Transverse colon (tissue), 4 donors: ENCODE measurements at regions not wholly inside any gene's neighbourhood (a gene's known extent, or its start where the extent isn't known, plus 50 kb on each side); places are given as distances from the start of the nearest gene placed in this dataset.

ENCODE experiments used
- DNase-seq: peaks from one replicate; pipeline ENCODE4 v3.0.0-alpha.2; 2019
- H3K27ac ChIP-seq, 4 donors: fragments of 200-600 bp; sonication (generic); 2 replicates each; pipeline ENCODE4 v1.5.1; 2016 to 2018; ENCODE audit warnings: inconsistent platforms in 4 of 4
- H3K27me3 ChIP-seq: fragments of 200-600 bp; sonication (generic); 2 replicates; pipeline ENCODE4 v1.5.1; 2017; ENCODE audit warnings: inconsistent platforms
- H3K36me3 ChIP-seq, 4 donors: fragments of 200-600 bp; sonication (generic); 2 replicates each; pipeline ENCODE4 v1.5.1; 2017 to 2019; ENCODE audit warnings: inconsistent platforms in 4 of 4
- H3K4me1 ChIP-seq, 4 donors: fragments of 200-600 bp; sonication (generic); 2 replicates each; pipeline ENCODE4 v1.5.1; 2017 to 2020; ENCODE audit warnings: inconsistent platforms in 4 of 4
- H3K4me3 ChIP-seq, 4 donors: fragments of 200-600 bp; sonication (generic); 1 replicate in 1 of 4; 2 replicates in 3 of 4; pipeline versions ENCODE4 v1.5.1 to v1.6.1; 2017 to 2019; ENCODE audit warnings: inconsistent platforms in 4 of 4
- H3K9me3 ChIP-seq, 2 donors: fragments of 200-600 bp; sonication (generic); 2 replicates each; pipeline ENCODE4 v1.5.1; 2017 to 2019; ENCODE audit warnings: inconsistent platforms in 2 of 2
- EP300 ChIP-seq: sonication (generic); formaldehyde crosslinking; IDR thresholded peaks from one replicate; pipeline ENCODE4 v1.6.1; 2017; ENCODE audit warnings: antibody characterized with exemption, low read depth
- POLR2A ChIP-seq: fragments of 450-650 bp; IDR thresholded peaks from one replicate; pipeline ENCODE4 v1.6.1; 2016; ENCODE audit warnings: antibody characterized with exemption, mild to moderate bottlenecking, moderate library complexity
- POLR2AphosphoS5 ChIP-seq, 3 donors: sonication (generic); formaldehyde crosslinking; IDR thresholded peaks; one replicate each; pipeline ENCODE4 v1.6.1; 2016; ENCODE audit warnings: antibody characterized with exemption in 3 of 3
- WGBS, 2 donors: methylation state at CpG; one replicate each; pipeline ENCODE4 v1.1.5; 2018; ENCODE audit warnings: low coverage in 1 of 2; 5-methylcytosine and 5-hydroxymethylcytosine counted together
- in situ Hi-C, 4 donors: fragments of 200-750 bp; cut with MboI; loops; one replicate each; pipeline versions ENCODE4 v1.15.0 to v1.15.1; 2017; ENCODE audit warnings: low sequenced_read_pairs in 3 of 4, low pct_ligation_motif_present in 1 of 4, low pct_unique_long_range_greater_than_20kb in 1 of 4
- intact Hi-C: fragments of 100-400 bp; cut with DNase I; formaldehyde crosslinking; loops from one replicate; pipeline ENCODE4 v1.15.1; 2023; ENCODE audit warnings: low total_unique reads
- TF ChIP-seq, protein P1 (sequence below), 5 experiments: fragments of 200-600 bp in 3 of 5; fragments of 450-650 bp in 2 of 5; sonication (generic) in 3 of 5; IDR thresholded peaks; 1 replicate in 2 of 5; 2 replicates in 3 of 5; pipeline ENCODE4 v1.5.1; 2016 to 2017; ENCODE audit warnings: antibody characterized with exemption in 5 of 5, inconsistent platforms in 3 of 5, mild to moderate bottlenecking in 2 of 5, moderate library complexity in 1 of 5

- Histone ChIP-seq H3K4me3 (no peak overlapping the region), H3K36me3 (no peaks in the 10 kb centered on the region), H3K9me3 (no peaks in the 10 kb centered on the region), H3K27ac (no peak overlapping the region), H3K4me1 (peaks cover 0 to under 1% (median 0%) of the 10 kb centered on the region in 4 donors), H3K27me3 (no peaks in the 10 kb centered on the region)
- TF ChIP-seq POLR2AphosphoS5 (IDR thresholded peaks at IDR 0.05), result no peak
- TF ChIP-seq, protein P1, sequence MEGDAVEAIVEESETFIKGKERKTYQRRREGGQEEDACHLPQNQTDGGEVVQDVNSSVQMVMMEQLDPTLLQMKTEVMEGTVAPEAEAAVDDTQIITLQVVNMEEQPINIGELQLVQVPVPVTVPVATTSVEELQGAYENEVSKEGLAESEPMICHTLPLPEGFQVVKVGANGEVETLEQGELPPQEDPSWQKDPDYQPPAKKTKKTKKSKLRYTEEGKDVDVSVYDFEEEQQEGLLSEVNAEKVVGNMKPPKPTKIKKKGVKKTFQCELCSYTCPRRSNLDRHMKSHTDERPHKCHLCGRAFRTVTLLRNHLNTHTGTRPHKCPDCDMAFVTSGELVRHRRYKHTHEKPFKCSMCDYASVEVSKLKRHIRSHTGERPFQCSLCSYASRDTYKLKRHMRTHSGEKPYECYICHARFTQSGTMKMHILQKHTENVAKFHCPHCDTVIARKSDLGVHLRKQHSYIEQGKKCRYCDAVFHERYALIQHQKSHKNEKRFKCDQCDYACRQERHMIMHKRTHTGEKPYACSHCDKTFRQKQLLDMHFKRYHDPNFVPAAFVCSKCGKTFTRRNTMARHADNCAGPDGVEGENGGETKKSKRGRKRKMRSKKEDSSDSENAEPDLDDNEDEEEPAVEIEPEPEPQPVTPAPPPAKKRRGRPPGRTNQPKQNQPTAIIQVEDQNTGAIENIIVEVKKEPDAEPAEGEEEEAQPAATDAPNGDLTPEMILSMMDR (IDR thresholded peaks at IDR 0.05), result no peak
- no peak for TF ChIP-seq POLR2A
- TF ChIP-seq EP300, result no peak
- in situ Hi-C loops (no loop called here), intact Hi-C loops (no loop called here)
- no peak for DNase-seq
Measured at GRCh38 chr15:97717806-97718205, 242.7 kb upstream of the ARRDC4 start.

- no peak overlapping the region for H3K27ac ChIP-seq
- in situ Hi-C loops, result no loop called here
- no peaks in the 10 kb centered on the region for H3K9me3 ChIP-seq
- no peak overlapping the region for H3K4me3 ChIP-seq
- intact Hi-C loops, result no loop called here
- H3K36me3 ChIP-seq, result no peaks in the 10 kb centered on the region
- H3K4me1 ChIP-seq, result no peaks in the 10 kb centered on the region
- H3K27me3 ChIP-seq, result no peaks in the 10 kb centered on the region
- TF ChIP-seq EP300 (no peak), POLR2AphosphoS5 (IDR thresholded peaks at IDR 0.05) (no peak), POLR2A (no peak)
- TF ChIP-seq, protein P1 (IDR thresholded peaks at IDR 0.05), result no peak
- DNase-seq, result no peak
Measured at GRCh38 chr15:97718509-97718908, 242.0 kb upstream of the ARRDC4 start.

DNA sequence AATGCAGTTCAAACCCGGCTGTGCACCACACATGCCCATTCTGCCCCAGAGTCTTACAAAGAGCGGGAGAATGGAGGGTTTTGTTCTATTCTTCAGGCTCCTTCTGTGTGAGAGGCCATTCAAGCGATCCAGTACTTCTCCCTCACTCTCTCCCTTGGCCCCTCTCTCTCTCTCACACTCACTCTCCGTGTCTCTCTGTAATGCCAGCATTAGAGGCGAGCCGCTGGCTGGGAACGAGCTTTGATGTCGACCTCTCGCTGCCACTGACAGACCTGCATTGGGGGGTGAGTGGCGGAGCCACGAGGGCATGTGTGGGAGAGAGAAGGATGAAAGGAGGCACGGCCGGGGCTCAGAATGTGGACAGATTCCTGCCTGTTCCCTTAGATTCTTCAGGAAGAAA lies 231.7 kb upstream of the ARRDC4 start:
- peak overlapping the region in 1 of 4 donors; percentile 17 for H3K4me3 ChIP-seq
- intact Hi-C loops, result no loop called here
- no peak for TF ChIP-seq POLR2AphosphoS5 (IDR thresholded peaks at IDR 0.05)
- H3K36me3 ChIP-seq, result no peaks in the 10 kb centered on the region
- no peak overlapping the region for H3K27ac ChIP-seq
- H3K4me1 ChIP-seq, result no peaks in the 10 kb centered on the region
- peak; percentile 14 for DNase-seq
- in situ Hi-C loops, result no loop called here
- no peaks in the 10 kb centered on the region for H3K27me3 ChIP-seq
- no peaks in the 10 kb centered on the region for H3K9me3 ChIP-seq
- 22 to 40% methylated on average over 4 to 13 of the region's 13 CpGs for WGBS, 2 donors

GRCh38 chr15:97729270-97729669 lies 231.2 kb upstream of the ARRDC4 start:
- no peak for DNase-seq
- H3K27me3 ChIP-seq, result no peaks in the 10 kb centered on the region
- no peaks in the 10 kb centered on the region for H3K4me1 ChIP-seq
- no peaks in the 10 kb centered on the region for H3K9me3 ChIP-seq
- peak overlapping the region in 1 of 4 donors; percentile 17 for H3K4me3 ChIP-seq
- no peak overlapping the region for H3K27ac ChIP-seq
- H3K36me3 ChIP-seq, result no peaks in the 10 kb centered on the region
- WGBS, 2 donors, result 46 to 53% methylated on average over 2 to 7 of the region's 7 CpGs
- in situ Hi-C loops, result no loop called here
- intact Hi-C loops, result no loop called here
- TF ChIP-seq POLR2A (no peak), EP300 (no peak), POLR2AphosphoS5 (IDR thresholded peaks at IDR 0.05) (no peak)
- TF ChIP-seq, protein P1 (IDR thresholded peaks at IDR 0.05), result no peak

GRCh38 chr15:97730315-97730714 lies 230.2 kb upstream of the ARRDC4 start:
- Histone ChIP-seq H3K9me3 (no peaks in the 10 kb centered on the region), H3K36me3 (no peaks in the 10 kb centered on the region), H3K4me3 (no peak overlapping the region), H3K27ac (no peak overlapping the region), H3K4me1 (no peaks in the 10 kb centered on the region), H3K27me3 (no peaks in the 10 kb centered on the region)
- WGBS, 2 donors, result 71% methylated on average over 1 of the region's 1 CpG; no CpG with 5 or more reads in 1 of the 2 donors
- TF ChIP-seq POLR2AphosphoS5 (IDR thresholded peaks at IDR 0.05), result no peak
- TF ChIP-seq POLR2A, result no peak
- no peak for TF ChIP-seq EP300
- TF ChIP-seq, protein P1 (IDR thresholded peaks at IDR 0.05), result no peak
- no peak for DNase-seq
- intact Hi-C loops, result no loop called here
- in situ Hi-C loops, result no loop called here
